SU-DHL-6 (cell line): ENCODE measurements at regions not wholly inside any gene's neighbourhood (a gene's known extent, or its start where the extent isn't known, plus 50 kb on each side); places are given as distances from the start of the nearest gene placed in this dataset.
A peak's percentile ranks its signal among the peaks of the same experiment; 100 is the strongest.
"Not testable (repeated sequence)": the region's sequence is repeated elsewhere in the genome, so short reads cannot be mapped to it uniquely, and the experiment has no call there.

Experiments used
- H2AFZ ChIP-seq: fragments of 200-600 bp; sonication (generic); 2 replicates; pipeline ENCODE4 v1.6.1; 2014; ENCODE audit warnings: low read depth, mild to moderate bottlenecking, moderate library complexity, mixed read lengths, antibody characterized with exemption, low read length; ENCODE audit not compliant: severe bottlenecking
- H3F3A ChIP-seq: fragments of 200-600 bp; shearing (Covaris generic); 2 replicates; pipeline ENCODE4 v1.6.0; 2016; ENCODE audit warnings: antibody characterized with exemption, mild to moderate bottlenecking; ENCODE audit not compliant: insufficient read depth
- H3K27ac ChIP-seq: fragments of 200-600 bp; sonication (generic); 2 replicates; pipeline ENCODE4 v1.5.1; 2016; ENCODE audit warnings: low read depth, mild to moderate bottlenecking, low read length, moderate library complexity, mixed read lengths
- H3K27me3 ChIP-seq: fragments of 200-600 bp; sonication (generic), shearing (Covaris generic); 2 replicates; pipeline ENCODE4 v1.6.0; 2014; ENCODE audit warnings: mild to moderate bottlenecking, low read length
- H3K36me3 ChIP-seq: fragments of 200-600 bp; sonication (generic); 2 replicates; pipeline ENCODE4 v1.6.1; 2014; ENCODE audit warnings: mild to moderate bottlenecking, low read length, mixed read lengths
- H3K4me2 ChIP-seq: fragments of 300-600, 200-600 bp; shearing (Covaris generic), sonication (generic); 2 replicates; pipeline ENCODE4 v1.6.0; 2014; ENCODE audit warnings: low read length, low read depth, mild to moderate bottlenecking; ENCODE audit not compliant: poor library complexity, severe bottlenecking
- H3K4me3 ChIP-seq: fragments of 200-600 bp; sonication (generic); 2 replicates; pipeline ENCODE4 v1.5.1; 2014; ENCODE audit warnings: antibody characterized with exemption, low read length, mild to moderate bottlenecking, mixed read lengths; ENCODE audit not compliant: insufficient read depth, poor library complexity, severe bottlenecking
- H3K79me2 ChIP-seq: fragments of 200-600 bp; sonication (generic); 2 replicates; pipeline ENCODE4 v1.6.1; 2014; ENCODE audit warnings: mild to moderate bottlenecking, low read length, moderate library complexity; ENCODE audit not compliant: insufficient read depth
- H3K9ac ChIP-seq: fragments of 200-600 bp; sonication (generic); 2 replicates; pipeline ENCODE4 v1.7.0; 2014; ENCODE audit warnings: mild to moderate bottlenecking, low read length
- H3K9me2 ChIP-seq: fragments of 200-600 bp; sonication (generic); replicated peaks from 2 replicates; pipeline ENCODE4 v1.6.1; 2014; ENCODE audit warnings: low read length; ENCODE audit not compliant: insufficient read depth
- H3K9me3 ChIP-seq: fragments of 200-600 bp; sonication (generic); 2 replicates; pipeline ENCODE4 v1.6.1; 2014; ENCODE audit warnings: low read length, mixed read lengths; ENCODE audit not compliant: insufficient read depth
- H4K20me1 ChIP-seq: fragments of 200-600 bp; sonication (generic); 2 replicates; pipeline ENCODE4 v1.6.1; 2014; ENCODE audit warnings: low read depth, mild to moderate bottlenecking, antibody characterized with exemption, low read length, moderate library complexity, mixed read lengths
- EZH2phosphoT487 ChIP-seq: fragments of 200-600 bp; sonication (generic), shearing (Covaris generic); conservative IDR thresholded peaks from 2 replicates; pipeline ENCODE4 v1.6.1; 2018; ENCODE audit warnings: mild to moderate bottlenecking, antibody characterized with exemption, low read length, moderate library complexity, mixed read lengths
- TF ChIP-seq, protein P1 (sequence below): fragments of 200-600 bp; sonication (generic); IDR thresholded peaks from one replicate; pipeline ENCODE4 v1.5.1; 2017; ENCODE audit warnings: antibody characterized with exemption, mild to moderate bottlenecking, low read length, moderate library complexity; ENCODE audit not compliant: insufficient read depth, poor library complexity, severe bottlenecking

- no peaks in the 10 kb centered on the region for H4K20me1 ChIP-seq
- no peaks in the 10 kb centered on the region for H3K9me2 ChIP-seq
- H3K4me3 ChIP-seq, result no peak overlapping the region
- no peak overlapping the region for H2AFZ ChIP-seq
- H3K79me2 ChIP-seq, result no peaks in the 10 kb centered on the region
- H3K9ac ChIP-seq, result no peak overlapping the region
- H3K4me2 ChIP-seq, result no peak overlapping the region
- H3K9me3 ChIP-seq, result no peaks in the 10 kb centered on the region
- H3K27me3 ChIP-seq, result no peaks in the 10 kb centered on the region
- H3F3A ChIP-seq, result no peaks in the 10 kb centered on the region
- H3K27ac ChIP-seq, result no peak overlapping the region
- no peaks in the 10 kb centered on the region for H3K36me3 ChIP-seq
- TF ChIP-seq, protein P1, sequence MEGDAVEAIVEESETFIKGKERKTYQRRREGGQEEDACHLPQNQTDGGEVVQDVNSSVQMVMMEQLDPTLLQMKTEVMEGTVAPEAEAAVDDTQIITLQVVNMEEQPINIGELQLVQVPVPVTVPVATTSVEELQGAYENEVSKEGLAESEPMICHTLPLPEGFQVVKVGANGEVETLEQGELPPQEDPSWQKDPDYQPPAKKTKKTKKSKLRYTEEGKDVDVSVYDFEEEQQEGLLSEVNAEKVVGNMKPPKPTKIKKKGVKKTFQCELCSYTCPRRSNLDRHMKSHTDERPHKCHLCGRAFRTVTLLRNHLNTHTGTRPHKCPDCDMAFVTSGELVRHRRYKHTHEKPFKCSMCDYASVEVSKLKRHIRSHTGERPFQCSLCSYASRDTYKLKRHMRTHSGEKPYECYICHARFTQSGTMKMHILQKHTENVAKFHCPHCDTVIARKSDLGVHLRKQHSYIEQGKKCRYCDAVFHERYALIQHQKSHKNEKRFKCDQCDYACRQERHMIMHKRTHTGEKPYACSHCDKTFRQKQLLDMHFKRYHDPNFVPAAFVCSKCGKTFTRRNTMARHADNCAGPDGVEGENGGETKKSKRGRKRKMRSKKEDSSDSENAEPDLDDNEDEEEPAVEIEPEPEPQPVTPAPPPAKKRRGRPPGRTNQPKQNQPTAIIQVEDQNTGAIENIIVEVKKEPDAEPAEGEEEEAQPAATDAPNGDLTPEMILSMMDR, result no peak
- no peak for TF ChIP-seq EZH2phosphoT487
Measured at GRCh38 chr1:144101397-144102045, 129.7 kb upstream of the FAM72C start.

- H3K79me2 ChIP-seq, H3K36me3 ChIP-seq, H3F3A ChIP-seq, H3K9me3 ChIP-seq, H3K27ac ChIP-seq, H3K27me3 ChIP-seq, H4K20me1 ChIP-seq, H3K9me2 ChIP-seq, H2AFZ ChIP-seq: not testable (repeated sequence)
- H3K4me3 ChIP-seq, result peak overlapping the region; percentile 37
- H3K4me2 ChIP-seq, result peak overlapping the region; percentile 25
- H3K9ac ChIP-seq, result peak overlapping the region; percentile 31; the same call in 1 of the 2 replicates
Measured at GRCh38 chr1:144077167-144077841, 105.5 kb upstream of the FAM72C start.

DNA sequence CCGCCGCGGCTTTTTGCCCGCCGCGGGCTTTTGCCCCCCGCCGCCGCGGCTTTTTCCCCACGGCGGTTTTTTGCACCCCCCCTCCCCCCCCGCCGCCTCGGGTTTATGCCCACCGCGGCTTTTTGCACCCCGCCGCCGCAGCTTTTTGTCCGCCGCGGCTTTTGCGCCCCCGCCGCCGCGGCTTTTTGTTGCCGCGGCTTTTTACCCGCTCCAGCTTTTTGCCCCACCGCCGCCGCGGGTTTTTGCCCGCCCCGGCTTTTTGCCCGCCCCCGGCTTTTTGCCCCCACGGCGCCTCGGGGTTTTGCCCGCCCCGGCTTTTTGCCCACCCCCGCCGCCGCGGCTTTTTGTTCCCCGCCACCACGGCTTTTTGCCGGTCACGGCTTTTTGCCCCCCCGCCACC lies 104.9 kb upstream of the FAM72C start:
- not testable (repeated sequence) for H3K9ac ChIP-seq, H3K4me2 ChIP-seq, H3K9me3 ChIP-seq, H4K20me1 ChIP-seq, H2AFZ ChIP-seq, H3K27ac ChIP-seq, H3K27me3 ChIP-seq, H3K4me3 ChIP-seq, H3K79me2 ChIP-seq, H3K9me2 ChIP-seq, H3F3A ChIP-seq, H3K36me3 ChIP-seq

GRCh38 chr1:144070394-144071053 lies 98.7 kb upstream of the FAM72C start:
- H3K36me3 ChIP-seq, H3K79me2 ChIP-seq, H3K4me3 ChIP-seq, H3K9me3 ChIP-seq, H3K9me2 ChIP-seq, H4K20me1 ChIP-seq, H3K4me2 ChIP-seq, H3K9ac ChIP-seq, H3K27ac ChIP-seq, H2AFZ ChIP-seq, H3F3A ChIP-seq, H3K27me3 ChIP-seq: not testable (repeated sequence)

DNA sequence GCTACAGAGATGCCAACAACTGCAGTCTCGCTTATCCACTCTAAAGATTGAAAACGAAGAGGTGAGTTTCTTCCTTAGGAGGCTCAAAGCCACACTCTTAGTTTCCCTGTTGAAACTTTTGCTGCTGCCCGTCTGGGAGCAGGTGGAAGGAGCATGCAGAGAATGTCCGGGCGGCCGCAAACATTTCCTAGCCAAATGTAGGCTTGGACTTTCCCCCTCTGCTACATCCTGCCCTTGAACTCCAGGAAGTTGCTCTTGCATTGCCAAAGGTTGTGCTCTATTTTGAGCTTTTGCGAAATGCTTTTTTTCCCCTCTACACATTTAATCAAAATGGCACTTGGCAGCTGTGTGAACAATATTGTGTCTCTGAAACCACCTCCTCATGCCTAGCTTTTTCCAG lies 95.3 kb upstream of the FAM72C start:
- not testable (repeated sequence) for H3F3A ChIP-seq, H3K9ac ChIP-seq, H3K4me3 ChIP-seq, H2AFZ ChIP-seq, H3K36me3 ChIP-seq, H4K20me1 ChIP-seq, H3K27ac ChIP-seq, H3K79me2 ChIP-seq, H3K9me3 ChIP-seq, H3K9me2 ChIP-seq, H3K4me2 ChIP-seq, H3K27me3 ChIP-seq

DNA sequence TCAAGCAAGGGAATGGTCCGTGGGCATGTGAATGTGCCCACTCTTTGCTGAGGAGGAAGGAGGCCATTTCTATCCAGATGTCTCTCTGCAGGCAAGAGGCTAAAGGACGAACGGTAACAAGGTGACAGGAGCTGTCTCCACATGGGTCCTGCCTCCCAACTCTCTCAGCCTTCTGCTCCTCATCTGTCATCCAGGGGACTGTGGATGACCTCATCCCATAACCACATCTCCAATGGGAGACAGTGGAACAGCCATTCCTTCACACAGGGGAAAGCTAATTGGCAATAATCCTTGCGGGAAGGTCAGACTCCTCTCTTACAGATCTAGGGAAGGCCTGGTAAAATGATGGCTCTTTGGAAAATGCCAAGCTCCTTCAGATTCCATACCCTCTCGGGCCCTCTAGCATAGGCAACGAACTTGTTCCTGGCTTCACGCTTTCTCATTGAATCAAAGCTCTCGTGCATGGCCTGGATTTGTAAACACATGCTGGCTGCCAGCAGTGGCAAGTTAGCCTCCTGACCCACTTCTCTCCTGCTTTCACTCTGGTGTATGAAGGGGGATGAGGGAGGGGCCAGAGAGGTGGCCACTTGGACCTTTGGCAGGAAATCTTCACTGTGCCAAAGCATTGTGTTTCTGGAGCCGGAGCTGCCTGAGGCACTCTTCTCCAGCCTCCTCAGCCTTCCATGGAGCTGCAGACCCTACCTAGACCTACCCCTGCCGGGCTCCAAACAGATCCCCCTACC lies 94.5 kb upstream of the FAM72C start:
- H3K9me3 ChIP-seq, H3K27me3 ChIP-seq, H3K79me2 ChIP-seq, H3K9me2 ChIP-seq, H3F3A ChIP-seq, H3K4me3 ChIP-seq, H3K27ac ChIP-seq, H3K4me2 ChIP-seq, H3K36me3 ChIP-seq, H4K20me1 ChIP-seq, H2AFZ ChIP-seq, H3K9ac ChIP-seq: not testable (repeated sequence)
